Mucosa of stomach (tissue), 1 donor: ENCODE measurements at regions not wholly inside any gene's neighbourhood (a gene's known extent, or its start where the extent isn't known, plus 50 kb on each side); places are given as distances from the start of the nearest gene placed in this dataset.

Experiments
- H3K27me3 ChIP-seq: one replicate; pipeline ENCODE4 v1.7.0; 2013; ENCODE audit warnings: mild to moderate bottlenecking, low read length; ENCODE audit not compliant: control insufficient read depth, insufficient read depth
- H3K36me3 ChIP-seq: one replicate; pipeline ENCODE4 v1.7.0; 2013; ENCODE audit warnings: low read length; ENCODE audit not compliant: control insufficient read depth, insufficient read depth
- H3K4me1 ChIP-seq: one replicate; pipeline ENCODE4 v1.7.0; 2013; ENCODE audit warnings: mild to moderate bottlenecking, low read length; ENCODE audit not compliant: control insufficient read depth, insufficient read depth
- H3K4me3 ChIP-seq: one replicate; pipeline ENCODE4 v1.7.0; 2013; ENCODE audit warnings: low read length
- H3K9ac ChIP-seq: one replicate; pipeline ENCODE4 v1.7.0; 2013; ENCODE audit warnings: mild to moderate bottlenecking, low read length, moderate library complexity
- H3K9me3 ChIP-seq: one replicate; pipeline ENCODE4 v1.7.0; 2013; ENCODE audit warnings: mild to moderate bottlenecking, low read length, moderate library complexity; ENCODE audit not compliant: control insufficient read depth
- donor health status: Pancreatic carcinoma.

- Histone ChIP-seq H3K4me3 (no peak overlapping the region), H3K9me3 (no peaks in the 10 kb centered on the region), H3K36me3 (no peaks in the 10 kb centered on the region), H3K27me3 (no peaks in the 10 kb centered on the region), H3K4me1 (no peaks in the 10 kb centered on the region), H3K9ac (no peak overlapping the region)
These were observed 201.8 kb upstream of the ZMIZ1 start for GRCh38 chr10:78866731-78867554.

GRCh38 chr10:78867555-78867939, 201.2 kb upstream of the ZMIZ1 start:
- Histone ChIP-seq H3K9me3 (no peaks in the 10 kb centered on the region), H3K36me3 (no peaks in the 10 kb centered on the region), H3K9ac (no peak overlapping the region), H3K4me3 (no peak overlapping the region), H3K27me3 (no peaks in the 10 kb centered on the region), H3K4me1 (no peaks in the 10 kb centered on the region)

- Histone ChIP-seq H3K9me3 (no peaks in the 10 kb centered on the region), H3K4me3 (no peak overlapping the region), H3K27me3 (no peaks in the 10 kb centered on the region), H3K9ac (no peak overlapping the region), H3K36me3 (no peaks in the 10 kb centered on the region), H3K4me1 (no peaks in the 10 kb centered on the region)
These were observed 200.7 kb upstream of the ZMIZ1 start for GRCh38 chr10:78868048-78868447.

- no peaks in the 10 kb centered on the region for H3K9me3 ChIP-seq
- H3K9ac ChIP-seq: no peak overlapping the region
- H3K4me3 ChIP-seq: no peak overlapping the region
- no peaks in the 10 kb centered on the region for H3K36me3 ChIP-seq
- H3K4me1 ChIP-seq: no peaks in the 10 kb centered on the region
- H3K27me3 ChIP-seq: no peaks in the 10 kb centered on the region
These were observed 200.3 kb upstream of the ZMIZ1 start for GRCh38 chr10:78868456-78868855.

- Histone ChIP-seq H3K36me3 (no peaks in the 10 kb centered on the region), H3K9ac (no peak overlapping the region), H3K9me3 (no peaks in the 10 kb centered on the region), H3K27me3 (no peaks in the 10 kb centered on the region), H3K4me3 (no peak overlapping the region), H3K4me1 (no peaks in the 10 kb centered on the region)
These were observed 199.9 kb upstream of the ZMIZ1 start for GRCh38 chr10:78868861-78869260.

- H3K4me3 ChIP-seq: no peak overlapping the region
- no peak overlapping the region for H3K9ac ChIP-seq
- no peaks in the 10 kb centered on the region for H3K4me1 ChIP-seq
- no peaks in the 10 kb centered on the region for H3K27me3 ChIP-seq
- H3K9me3 ChIP-seq: no peaks in the 10 kb centered on the region
- H3K36me3 ChIP-seq: no peaks in the 10 kb centered on the region
These were observed 199.0 kb upstream of the ZMIZ1 start for GRCh38 chr10:78869508-78870454.

- Histone ChIP-seq H3K4me3 (no peak overlapping the region), H3K27me3 (no peaks in the 10 kb centered on the region), H3K9ac (no peak overlapping the region), H3K9me3 (no peaks in the 10 kb centered on the region), H3K4me1 (no peaks in the 10 kb centered on the region), H3K36me3 (no peaks in the 10 kb centered on the region)
These were observed 198.3 kb upstream of the ZMIZ1 start for GRCh38 chr10:78870458-78870857.

GRCh38 chr10:78871796-78872195, 197.0 kb upstream of the ZMIZ1 start:
- Histone ChIP-seq H3K4me3 (no peak overlapping the region), H3K27me3 (no peaks in the 10 kb centered on the region), H3K9me3 (no peaks in the 10 kb centered on the region), H3K9ac (no peak overlapping the region), H3K36me3 (no peaks in the 10 kb centered on the region), H3K4me1 (no peaks in the 10 kb centered on the region)

GRCh38 chr10:78873413-78873812, 195.4 kb upstream of the ZMIZ1 start:
- Histone ChIP-seq H3K4me1 (no peaks in the 10 kb centered on the region), H3K36me3 (no peaks in the 10 kb centered on the region), H3K27me3 (no peaks in the 10 kb centered on the region), H3K9me3 (no peaks in the 10 kb centered on the region), H3K4me3 (no peak overlapping the region), H3K9ac (no peak overlapping the region)

GRCh38 chr10:78875331-78875877, 193.4 kb upstream of the ZMIZ1 start:
- Histone ChIP-seq H3K4me3 (no peak overlapping the region), H3K36me3 (no peaks in the 10 kb centered on the region), H3K4me1 (no peaks in the 10 kb centered on the region), H3K27me3 (no peaks in the 10 kb centered on the region), H3K9ac (no peak overlapping the region), H3K9me3 (no peaks in the 10 kb centered on the region)

GRCh38 chr10:78875932-78876331, 192.8 kb upstream of the ZMIZ1 start:
- Histone ChIP-seq H3K36me3 (no peaks in the 10 kb centered on the region), H3K27me3 (no peaks in the 10 kb centered on the region), H3K4me3 (no peak overlapping the region), H3K9ac (no peak overlapping the region), H3K4me1 (no peaks in the 10 kb centered on the region), H3K9me3 (no peaks in the 10 kb centered on the region)

GRCh38 chr10:78876449-78876848, 192.3 kb upstream of the ZMIZ1 start:
- H3K36me3 ChIP-seq: no peaks in the 10 kb centered on the region
- no peaks in the 10 kb centered on the region for H3K27me3 ChIP-seq
- no peak overlapping the region for H3K4me3 ChIP-seq
- no peaks in the 10 kb centered on the region for H3K4me1 ChIP-seq
- H3K9ac ChIP-seq: no peak overlapping the region
- no peaks in the 10 kb centered on the region for H3K9me3 ChIP-seq
